Kidney epithelial cell (primary cell): ENCODE measurements at regions not wholly inside any gene's neighbourhood (a gene's known extent, or its start where the extent isn't known, plus 50 kb on each side); places are given as distances from the start of the nearest gene placed in this dataset.

Source experiments
- DNase-seq: peaks from one replicate; pipeline ENCODE4 v3.0.0-alpha.2; 2010; ENCODE audit warnings: low read depth
- H3K27me3 ChIP-seq: 2 replicates; pipeline ENCODE4 v1.6.0; 2011; ENCODE audit warnings: low read length; ENCODE audit not compliant: control insufficient read depth, insufficient read depth
- H3K36me3 ChIP-seq: 2 replicates; pipeline ENCODE4 v1.5.1; 2011; ENCODE audit warnings: low read length; ENCODE audit not compliant: control insufficient read depth, insufficient read depth
- H3K4me3 ChIP-seq: 2 replicates; pipeline ENCODE4 v1.5.1; 2011; ENCODE audit warnings: low read depth, mild to moderate bottlenecking, control low read depth, low read length
- CTCF ChIP-seq: IDR thresholded peaks from 2 replicates; pipeline ENCODE4 v1.5.1; 2011; ENCODE audit warnings: mild to moderate bottlenecking, moderate library complexity, low read length, control low read depth, inconsistent platforms; ENCODE audit not compliant: insufficient read depth, poor library complexity, severe bottlenecking

- no peak for TF ChIP-seq CTCF
- no peak overlapping the region for H3K4me3 ChIP-seq
- no peaks in the 10 kb centered on the region for H3K27me3 ChIP-seq
- DNase-seq: no peak
- H3K36me3 ChIP-seq: no peaks in the 10 kb centered on the region
Observed at GRCh38 chr16:86176462-86176861, 277.5 kb downstream of the IRF8 start.

GRCh38 chr16:86180244-86180643, 281.3 kb downstream of the IRF8 start:
- no peak for DNase-seq
- no peak for TF ChIP-seq CTCF
- Histone ChIP-seq H3K27me3 (no peaks in the 10 kb centered on the region), H3K4me3 (no peak overlapping the region), H3K36me3 (no peaks in the 10 kb centered on the region)

GRCh38 chr16:86180780-86181179, 281.8 kb downstream of the IRF8 start:
- TF ChIP-seq CTCF: no peak
- no peak for DNase-seq
- H3K4me3 ChIP-seq: no peak overlapping the region
- no peaks in the 10 kb centered on the region for H3K36me3 ChIP-seq
- H3K27me3 ChIP-seq: no peaks in the 10 kb centered on the region

GRCh38 chr16:86181526-86181925, 282.6 kb downstream of the IRF8 start:
- no peak for TF ChIP-seq CTCF
- H3K36me3 ChIP-seq: no peaks in the 10 kb centered on the region
- H3K4me3 ChIP-seq: no peak overlapping the region
- DNase-seq: no peak
- no peaks in the 10 kb centered on the region for H3K27me3 ChIP-seq

GRCh38 chr16:86184185-86184584, 285.2 kb downstream of the IRF8 start:
- no peaks in the 10 kb centered on the region for H3K27me3 ChIP-seq

GRCh38 chr16:86185089-86185488, 286.1 kb downstream of the IRF8 start:
- no peaks in the 10 kb centered on the region for H3K27me3 ChIP-seq
- no peak overlapping the region for H3K4me3 ChIP-seq
- no peak for TF ChIP-seq CTCF
- no peak for DNase-seq
- no peaks in the 10 kb centered on the region for H3K36me3 ChIP-seq

More at GRCh38 chr16:86184185-86184584, 285.2 kb downstream of the IRF8 start:
- H3K4me3 ChIP-seq: no peak overlapping the region
- no peak for DNase-seq
- H3K36me3 ChIP-seq: no peaks in the 10 kb centered on the region
- TF ChIP-seq CTCF: no peak
